GM21367 (cell line): ENCODE measurements at regions not wholly inside any gene's neighbourhood (a gene's known extent, or its start where the extent isn't known, plus 50 kb on each side); places are given as distances from the start of the nearest gene placed in this dataset.
"Not testable (repeated sequence)": the region's sequence is repeated elsewhere in the genome, so short reads cannot be mapped to it uniquely, and the experiment has no call there.

Source experiments
- ATAC-seq: cut with Tn5 transposase; IDR thresholded peaks from one replicate; pipeline ENCODE4 v1.9.1; 2021; ENCODE audit not compliant: unreplicated experiment

DNA sequence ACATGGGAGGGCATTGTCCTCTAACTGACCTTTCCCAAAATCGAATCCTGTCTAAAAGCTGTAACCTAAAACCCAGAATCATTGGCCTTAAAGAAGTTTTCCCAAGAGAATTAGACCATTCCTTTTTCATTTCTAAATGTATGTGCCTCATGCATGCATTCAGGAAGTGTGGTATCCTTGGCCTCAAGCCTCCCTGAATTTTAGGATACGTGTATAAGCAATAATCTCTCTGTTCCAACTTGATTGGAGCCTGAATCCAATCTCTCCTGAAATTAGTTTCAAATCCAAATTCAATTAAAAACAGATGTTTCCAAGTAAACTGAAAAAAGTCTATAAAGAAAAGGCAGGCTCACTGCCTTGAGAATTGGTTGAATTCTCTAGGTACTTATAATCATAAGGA is 86.0 kb upstream of the VEPH1 start:
- ATAC-seq, result no peak

DNA sequence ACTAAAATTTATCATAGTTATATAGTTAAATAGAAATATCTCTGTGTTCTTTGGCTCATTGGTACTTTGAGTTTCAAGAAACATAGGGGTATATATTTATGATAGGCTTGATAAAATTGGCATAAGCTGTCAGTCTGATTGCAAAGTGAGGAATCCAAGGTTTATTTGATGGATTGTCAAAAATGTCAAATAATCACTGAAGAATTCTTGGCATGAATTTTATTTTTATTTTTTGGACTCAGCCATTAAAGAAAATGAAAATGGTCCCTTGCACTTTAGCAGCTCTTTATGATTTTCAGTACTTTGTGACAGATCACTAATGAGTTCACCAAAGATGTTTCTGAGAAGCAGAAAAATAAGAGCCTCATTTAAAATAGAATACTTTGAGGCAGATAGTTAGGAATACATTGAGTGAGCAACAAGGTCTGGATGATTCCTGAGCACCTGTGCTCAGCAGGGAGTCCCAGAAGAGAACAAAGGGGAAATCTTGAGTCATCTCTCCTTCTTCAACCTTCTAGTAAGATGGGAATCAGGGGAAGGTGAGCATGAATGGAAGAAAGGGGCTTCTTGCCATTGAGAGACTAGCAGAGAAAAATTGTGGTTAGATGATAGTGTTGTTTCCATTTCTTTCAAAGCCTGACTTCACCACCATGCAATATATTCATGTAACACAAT is 85.3 kb upstream of the VEPH1 start:
- ATAC-seq, result no peak

DNA sequence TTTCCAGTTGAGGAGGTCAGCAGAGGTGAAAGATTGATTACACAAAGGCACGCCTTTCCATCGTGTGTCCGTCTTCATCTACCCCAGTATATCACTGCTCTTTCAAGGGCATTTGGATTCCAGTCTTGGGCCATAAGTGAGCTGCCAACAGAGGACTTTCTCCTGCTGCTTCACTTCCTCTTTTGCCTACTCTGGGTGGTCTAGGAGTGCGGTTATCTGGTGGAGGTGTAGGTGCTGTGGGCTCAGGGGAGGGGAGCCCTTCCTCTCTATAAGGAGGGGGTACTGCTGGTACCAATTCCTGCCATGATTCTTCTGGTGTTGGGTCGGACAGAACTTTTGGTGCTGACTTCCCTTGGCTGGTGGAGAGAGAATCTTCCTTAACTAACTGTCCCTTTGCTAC is 83.1 kb upstream of the VEPH1 start:
- ATAC-seq, result no peak

DNA sequence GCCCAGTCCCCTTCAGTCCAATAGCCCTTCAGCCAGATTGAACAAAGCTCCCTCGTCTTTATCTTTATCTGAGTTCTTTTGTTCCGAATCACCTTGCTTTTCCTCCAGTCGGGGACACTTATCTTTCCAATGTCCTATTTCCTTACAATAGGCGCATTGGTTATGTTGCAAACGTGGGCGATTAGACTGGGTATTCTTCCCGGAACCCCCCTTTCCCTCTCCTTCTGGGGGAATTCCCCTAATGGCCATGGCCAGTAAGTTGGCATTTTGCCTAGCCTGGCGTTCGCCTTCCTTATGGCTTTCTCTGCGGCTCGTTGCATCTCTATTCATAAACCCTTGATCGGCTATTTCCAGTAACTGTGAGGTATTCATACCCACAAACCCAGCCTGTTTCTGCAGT is 82.2 kb upstream of the VEPH1 start:
- no peak for ATAC-seq

- ATAC-seq, result no peak
Measured at GRCh38 chr3:157582637-157582973, 79.4 kb upstream of the VEPH1 start.

- not testable (repeated sequence) for ATAC-seq
Measured at GRCh38 chr3:157581956-157582636, 78.9 kb upstream of the VEPH1 start.

DNA sequence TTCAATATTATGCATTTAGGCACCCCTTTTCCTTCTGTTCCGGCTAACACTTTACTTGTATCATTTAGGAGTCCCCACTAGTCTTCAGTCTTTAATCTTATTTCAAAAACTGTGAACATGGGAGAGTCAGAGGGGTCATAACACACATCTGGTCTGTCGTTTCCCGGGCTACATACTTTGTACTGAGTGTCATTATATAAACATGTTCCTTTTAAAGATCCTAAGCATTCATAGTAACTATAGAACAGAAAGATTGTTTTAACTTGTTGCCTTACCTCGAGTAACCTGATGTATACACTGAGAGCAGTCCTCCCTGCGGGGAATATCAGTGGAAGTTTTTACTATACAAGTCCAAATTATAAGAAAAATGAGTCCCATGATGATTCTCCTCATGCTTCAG is 78.2 kb upstream of the VEPH1 start:
- no peak for ATAC-seq

DNA sequence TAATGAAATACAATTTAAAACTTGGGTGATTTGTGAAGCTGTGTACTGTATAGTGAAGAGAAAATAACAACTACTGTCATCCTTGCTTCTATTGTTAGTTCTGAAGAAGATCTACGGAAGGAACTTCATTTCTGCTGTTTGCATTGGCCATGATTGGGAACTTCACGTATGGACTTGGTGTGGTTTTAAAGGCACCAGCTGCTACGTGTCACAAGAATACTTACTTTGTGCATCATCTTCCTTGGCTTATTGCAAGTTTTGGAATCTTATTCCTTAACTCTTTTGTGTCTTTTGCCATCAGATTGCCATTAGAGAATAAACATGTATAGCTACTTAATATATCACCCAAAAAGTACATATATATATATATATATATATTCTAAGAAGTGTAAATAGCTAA is 75.0 kb upstream of the VEPH1 start:
- no peak for ATAC-seq

DNA sequence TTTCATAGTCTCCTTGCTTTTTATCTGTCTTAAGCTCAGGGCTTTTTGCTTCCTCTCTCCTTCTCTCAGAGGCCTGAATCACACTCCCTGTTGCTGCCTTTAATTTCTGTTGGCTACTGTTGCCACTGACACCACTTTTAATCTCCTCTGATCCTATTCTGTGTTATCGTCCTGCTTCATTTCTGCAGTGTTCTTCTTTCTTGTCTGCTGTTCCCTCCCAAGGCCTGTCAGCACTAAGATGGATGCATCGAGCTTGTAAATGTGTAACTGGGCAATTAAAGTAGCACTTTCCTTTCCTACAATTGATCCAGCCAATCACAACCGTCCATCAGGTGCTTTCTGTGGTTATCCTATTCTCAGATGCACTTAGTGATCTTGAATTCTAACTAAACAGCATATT is 71.3 kb upstream of the VEPH1 start:
- ATAC-seq, result no peak

DNA sequence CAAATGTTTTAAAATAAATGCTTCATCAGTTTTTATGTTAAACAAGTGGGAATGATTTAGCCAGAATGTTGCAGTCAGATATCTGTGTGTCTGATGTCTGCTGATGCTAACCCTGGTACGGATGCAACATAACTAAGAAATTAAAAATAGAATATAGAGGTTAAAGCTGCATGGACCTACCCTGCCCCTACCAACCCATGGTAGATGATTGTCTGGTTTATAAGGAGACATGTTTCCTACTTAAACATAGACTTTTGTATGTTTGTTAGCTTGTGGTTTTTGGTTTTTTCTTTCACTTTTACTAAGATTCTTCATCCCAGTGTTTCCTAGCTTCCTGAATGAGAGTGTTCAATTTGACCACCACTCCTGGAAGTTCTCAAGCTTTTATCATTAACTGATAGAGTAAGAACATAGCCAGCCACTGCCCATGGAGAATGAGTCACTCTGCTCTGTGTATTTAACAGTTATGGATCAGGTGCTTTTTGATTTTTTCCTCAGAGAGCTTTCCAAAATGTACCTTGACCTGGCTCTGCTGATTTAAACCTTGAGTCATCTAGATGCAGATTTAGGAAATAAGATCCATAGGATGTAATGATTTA is 70.7 kb upstream of the VEPH1 start:
- ATAC-seq, result no peak

GRCh38 chr3:157573281-157573680 is 70.1 kb upstream of the VEPH1 start:
- no peak for ATAC-seq

- peak; percentile 85 for ATAC-seq
Measured at GRCh38 chr3:157572559-157573270, 69.5 kb upstream of the VEPH1 start.

DNA sequence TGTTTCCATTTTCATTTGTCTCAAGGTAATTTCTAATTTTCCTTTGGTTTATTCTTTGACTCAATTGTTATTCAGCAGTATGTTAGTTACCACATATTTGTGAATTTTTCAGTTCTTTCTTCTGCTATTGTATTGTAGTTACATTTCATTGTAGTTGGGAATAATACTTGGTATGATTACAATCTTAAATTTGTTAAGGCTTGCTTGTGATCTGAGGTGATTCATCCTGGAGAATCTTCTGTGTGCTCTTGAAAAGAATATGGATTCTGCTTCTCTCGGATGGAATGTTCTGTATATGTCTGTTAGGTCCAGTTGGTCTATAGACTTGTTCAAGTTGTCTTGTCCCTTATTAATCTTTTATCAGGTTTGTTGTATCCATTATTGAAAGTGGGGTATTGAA is 63.4 kb upstream of the VEPH1 start:
- no peak for ATAC-seq

DNA sequence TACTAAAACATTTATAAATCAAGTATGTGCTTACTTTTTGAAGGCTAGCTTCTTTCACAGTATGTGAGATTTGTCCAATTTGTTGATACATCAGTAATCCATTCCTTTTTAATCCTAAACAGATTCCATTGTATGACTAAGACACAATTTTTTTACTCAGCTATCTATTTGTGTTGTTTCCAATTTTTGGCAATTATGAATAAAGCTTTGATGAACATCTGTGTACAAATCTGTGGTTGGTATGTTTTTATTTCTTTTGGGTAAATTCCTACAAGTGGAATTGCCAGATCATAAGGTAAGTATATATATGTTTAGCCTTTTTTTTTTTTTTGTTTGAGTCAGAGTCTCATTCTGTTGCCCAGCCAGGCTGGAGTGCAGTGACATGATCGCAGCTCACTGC is 56.2 kb upstream of the VEPH1 start:
- no peak for ATAC-seq
